Vagina (tissue), 2 donors: ENCODE measurements at regions not wholly inside any gene's neighbourhood (a gene's known extent, or its start where the extent isn't known, plus 50 kb on each side); places are given as distances from the start of the nearest gene placed in this dataset.

ENCODE experiments used
- DNase-seq, 2 donors: peaks; one replicate each; pipeline ENCODE4 v3.0.0-alpha.2; 2017; ENCODE audit errors: extremely low spot score in 2 of 2
- H3K27ac ChIP-seq: fragments of 200-600 bp; sonication (generic); one replicate; pipeline ENCODE4 v1.5.1; 2019
- H3K27me3 ChIP-seq: fragments of 200-600 bp; sonication (generic); one replicate; pipeline ENCODE4 v1.5.1; 2019
- H3K36me3 ChIP-seq, 2 donors: fragments of 200-600 bp; sonication (generic); one replicate each; pipeline ENCODE4 v1.5.1; 2017 to 2019
- H3K4me1 ChIP-seq: fragments of 200-600 bp; sonication (generic); one replicate; pipeline ENCODE4 v1.5.1; 2019
- H3K4me3 ChIP-seq, 2 donors: fragments of 200-600 bp; sonication (generic); 1 replicate in 1 of 2; 2 replicates in 1 of 2; pipeline ENCODE4 v1.5.1; 2016 to 2019
- H3K9me3 ChIP-seq: fragments of 200-600 bp; sonication (generic); one replicate; pipeline ENCODE4 v1.5.1; 2019
- POLR2A ChIP-seq, 2 donors: fragments of 450-650 bp; IDR thresholded peaks; one replicate each; pipeline ENCODE4 v1.6.1; 2017; ENCODE audit warnings: antibody characterized with exemption in 2 of 2, mild to moderate bottlenecking in 2 of 2, moderate library complexity in 2 of 2
- POLR2AphosphoS5 ChIP-seq, 2 donors: sonication (generic); formaldehyde crosslinking; IDR thresholded peaks; one replicate each; pipeline ENCODE4 v1.9.0; 2017; ENCODE audit warnings: antibody characterized with exemption in 2 of 2, mild to moderate bottlenecking in 2 of 2, low read depth in 1 of 2; ENCODE audit not compliant: insufficient read depth in 1 of 2
- intact Hi-C: fragments of 100-400 bp; cut with DNase I; formaldehyde crosslinking; loops from one replicate; pipeline ENCODE4 v1.15.1; 2023
- TF ChIP-seq, protein P1 (sequence below), 3 experiments: fragments of 450-650 bp in 2 of 3; fragments of 200-600 bp in 1 of 3; sonication (generic) in 1 of 3; IDR thresholded peaks; one replicate each; pipeline ENCODE4 v1.5.1; 2017 to 2019; ENCODE audit warnings: antibody characterized with exemption in 3 of 3, mild to moderate bottlenecking in 2 of 3, moderate library complexity in 2 of 3

DNA sequence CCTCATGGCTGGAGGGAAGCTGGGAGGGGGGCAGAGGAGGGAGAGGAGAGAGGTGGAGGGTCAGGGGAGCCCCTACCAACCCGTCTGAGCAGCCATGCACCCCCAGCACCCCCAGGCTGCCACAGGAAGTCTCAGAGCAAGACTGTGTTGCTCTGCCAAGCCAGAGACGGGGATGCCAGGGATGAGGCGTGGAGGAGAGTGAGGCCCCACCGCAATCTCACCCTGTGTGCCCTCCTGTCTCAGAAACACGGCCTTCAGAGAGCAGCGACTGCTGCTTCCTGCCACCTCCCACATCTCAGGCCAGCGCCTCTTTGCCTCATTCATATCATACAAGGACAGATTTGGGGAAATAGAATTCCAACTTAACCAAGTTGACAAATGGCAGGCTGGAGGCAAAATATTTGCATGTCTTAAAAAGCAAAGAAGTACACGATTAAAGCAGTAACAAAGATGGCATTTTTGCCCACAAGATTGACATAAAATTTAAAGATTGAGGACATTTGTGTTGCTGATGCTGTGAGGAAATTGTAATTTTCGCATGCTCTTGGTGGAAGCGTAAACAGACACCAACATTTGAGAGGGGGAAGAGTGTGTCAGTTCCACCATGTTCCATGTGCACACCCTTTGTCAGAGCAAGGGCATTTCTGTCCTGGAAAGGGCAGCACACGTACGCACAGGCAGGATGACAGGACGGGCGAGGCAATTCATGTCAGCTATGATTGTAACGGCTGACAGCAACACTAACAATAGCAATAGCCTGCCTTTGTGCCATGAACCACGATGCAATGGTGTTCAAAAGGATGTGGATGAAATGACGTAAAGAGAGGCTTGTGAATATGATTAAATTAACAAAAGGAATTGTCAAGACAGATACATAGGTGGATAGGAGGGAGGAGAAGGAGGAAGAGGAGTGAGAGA is 59.0 kb upstream of the BACE2 start:
- H3K4me3 ChIP-seq = no peak overlapping the region
- no peaks in the 10 kb centered on the region for H3K36me3 ChIP-seq
- no peaks in the 10 kb centered on the region for H3K9me3 ChIP-seq
- H3K4me1 ChIP-seq = peaks cover 10% of the 10 kb centered on the region
- DNase-seq = no peak
- H3K27me3 ChIP-seq = no peaks in the 10 kb centered on the region
- TF ChIP-seq, protein P1, sequence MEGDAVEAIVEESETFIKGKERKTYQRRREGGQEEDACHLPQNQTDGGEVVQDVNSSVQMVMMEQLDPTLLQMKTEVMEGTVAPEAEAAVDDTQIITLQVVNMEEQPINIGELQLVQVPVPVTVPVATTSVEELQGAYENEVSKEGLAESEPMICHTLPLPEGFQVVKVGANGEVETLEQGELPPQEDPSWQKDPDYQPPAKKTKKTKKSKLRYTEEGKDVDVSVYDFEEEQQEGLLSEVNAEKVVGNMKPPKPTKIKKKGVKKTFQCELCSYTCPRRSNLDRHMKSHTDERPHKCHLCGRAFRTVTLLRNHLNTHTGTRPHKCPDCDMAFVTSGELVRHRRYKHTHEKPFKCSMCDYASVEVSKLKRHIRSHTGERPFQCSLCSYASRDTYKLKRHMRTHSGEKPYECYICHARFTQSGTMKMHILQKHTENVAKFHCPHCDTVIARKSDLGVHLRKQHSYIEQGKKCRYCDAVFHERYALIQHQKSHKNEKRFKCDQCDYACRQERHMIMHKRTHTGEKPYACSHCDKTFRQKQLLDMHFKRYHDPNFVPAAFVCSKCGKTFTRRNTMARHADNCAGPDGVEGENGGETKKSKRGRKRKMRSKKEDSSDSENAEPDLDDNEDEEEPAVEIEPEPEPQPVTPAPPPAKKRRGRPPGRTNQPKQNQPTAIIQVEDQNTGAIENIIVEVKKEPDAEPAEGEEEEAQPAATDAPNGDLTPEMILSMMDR (IDR thresholded peaks at IDR 0.05) = no peak
- TF ChIP-seq POLR2AphosphoS5 (IDR thresholded peaks at IDR 0.05; ENCODE audit: insufficient read depth in 1 of 2, low read depth in 1 of 2) (no peak), POLR2A (IDR thresholded peaks at IDR 0.05) (no peak)
- no peak overlapping the region for H3K27ac ChIP-seq
- intact Hi-C loops = no loop called here

- Histone ChIP-seq H3K4me3 (no peak overlapping the region), H3K9me3 (no peaks in the 10 kb centered on the region), H3K27me3 (no peaks in the 10 kb centered on the region), H3K36me3 (no peaks in the 10 kb centered on the region), H3K27ac (no peak overlapping the region), H3K4me1 (peaks cover 10% of the 10 kb centered on the region)
- TF ChIP-seq, protein P1 (IDR thresholded peaks at IDR 0.05) = no peak
- no peak for TF ChIP-seq POLR2A (IDR thresholded peaks at IDR 0.05)
- TF ChIP-seq POLR2AphosphoS5 (IDR thresholded peaks at IDR 0.05; ENCODE audit: insufficient read depth in 1 of 2, low read depth in 1 of 2) = no peak
- DNase-seq = no peak
- intact Hi-C loops = no loop called here
Measured at GRCh38 chr21:41110161-41110560, 57.8 kb upstream of the BACE2 start.

DNA sequence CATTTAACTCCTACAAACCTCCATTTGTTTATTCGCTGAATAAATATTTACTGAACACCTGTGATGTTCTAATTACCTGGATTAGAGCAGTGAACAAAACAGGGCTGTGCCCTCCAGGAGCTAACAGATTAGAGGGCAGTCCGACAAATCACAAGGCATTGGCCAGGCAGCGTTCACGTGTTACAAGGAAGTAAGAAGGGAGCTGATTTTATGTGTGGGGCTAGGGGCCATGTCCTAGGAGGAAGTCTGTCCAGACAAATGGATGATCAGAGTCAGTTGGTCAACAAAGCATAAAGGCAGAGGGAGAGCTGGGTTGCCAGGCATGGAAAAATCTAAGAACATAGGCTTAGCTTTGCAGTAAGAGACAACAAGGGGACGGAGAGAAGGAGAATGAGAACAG is 57.3 kb upstream of the BACE2 start:
- H3K36me3 ChIP-seq = no peaks in the 10 kb centered on the region
- H3K27ac ChIP-seq = no peak overlapping the region
- H3K4me3 ChIP-seq = no peak overlapping the region
- no peak for TF ChIP-seq POLR2AphosphoS5 (IDR thresholded peaks at IDR 0.05; ENCODE audit: insufficient read depth in 1 of 2, low read depth in 1 of 2)
- TF ChIP-seq, protein P1 (IDR thresholded peaks at IDR 0.05) = no peak
- TF ChIP-seq POLR2A (IDR thresholded peaks at IDR 0.05) = no peak
- no peak for DNase-seq
- H3K9me3 ChIP-seq = no peaks in the 10 kb centered on the region
- H3K27me3 ChIP-seq = no peaks in the 10 kb centered on the region
- intact Hi-C loops = no loop called here
- peaks cover 10% of the 10 kb centered on the region for H3K4me1 ChIP-seq

DNA sequence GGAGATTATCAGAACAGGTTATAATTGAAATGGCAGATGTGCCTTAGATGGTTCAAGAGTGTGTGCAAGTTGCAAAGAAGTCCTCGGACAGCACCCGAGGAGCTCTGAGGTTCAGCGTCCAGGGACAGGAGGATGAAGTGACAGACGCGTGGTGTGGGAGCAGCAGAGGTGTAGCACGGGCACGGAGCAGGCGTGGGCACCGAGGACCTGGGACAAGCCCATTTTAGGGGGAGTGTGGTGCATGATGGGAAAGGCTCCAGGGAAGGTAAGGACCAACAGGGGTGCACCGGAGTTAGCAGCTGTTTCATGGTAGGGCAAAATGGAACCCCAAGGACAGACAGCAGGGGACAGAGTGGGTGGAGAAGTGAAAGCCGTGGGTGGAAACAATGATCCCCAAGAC is 56.3 kb upstream of the BACE2 start:
- TF ChIP-seq POLR2A (IDR thresholded peaks at IDR 0.05) (no peak), POLR2AphosphoS5 (IDR thresholded peaks at IDR 0.05; ENCODE audit: insufficient read depth in 1 of 2, low read depth in 1 of 2) (no peak)
- TF ChIP-seq, protein P1 (IDR thresholded peaks at IDR 0.05) = no peak
- Histone ChIP-seq H3K27me3 (no peaks in the 10 kb centered on the region), H3K4me1 (peaks cover 10% of the 10 kb centered on the region), H3K36me3 (no peaks in the 10 kb centered on the region), H3K27ac (no peak overlapping the region), H3K9me3 (no peaks in the 10 kb centered on the region), H3K4me3 (no peak overlapping the region)
- DNase-seq = no peak
- intact Hi-C loops = no loop called here
